Mucosa of descending colon (tissue), 3 donors: ENCODE measurements at regions not wholly inside any gene's neighbourhood (a gene's known extent, or its start where the extent isn't known, plus 50 kb on each side); places are given as distances from the start of the nearest gene placed in this dataset.

Experiments used
- ATAC-seq: fragments of 200-7000 bp; cut with Tn5 transposase; one replicate; pipeline ENCODE4 v1.9.1; 2020; ENCODE audit warnings: mild to moderate bottlenecking, moderate library complexity
- DNase-seq, 3 donors: peaks; one replicate each; pipeline ENCODE4 v3.0.0-alpha.2; 2020
- H3K36me3 ChIP-seq: fragments of 200-600 bp; one replicate; pipeline ENCODE4 v1.8.0; 2021; ENCODE audit warnings: low read depth, mild to moderate bottlenecking
- H3K4me1 ChIP-seq: fragments of 200-600 bp; one replicate; pipeline ENCODE4 v1.8.0; 2021; ENCODE audit warnings: low read depth, mild to moderate bottlenecking
- H3K4me3 ChIP-seq: fragments of 200-600 bp; one replicate; pipeline ENCODE4 v1.8.0; 2021; ENCODE audit warnings: mild to moderate bottlenecking
- H3K9me3 ChIP-seq: fragments of 200-600 bp; one replicate; pipeline ENCODE4 v1.8.0; 2021; ENCODE audit warnings: mild to moderate bottlenecking
- intact Hi-C, 2 donors: fragments of 100-400 bp; cut with DNase I in 1 of 2; cut with micrococcal nuclease in 1 of 2; formaldehyde crosslinking; loops; one replicate each; pipeline versions ENCODE4 v1.11.0 to v1.11.1; 2022; cut with DNase I, micrococcal nuclease
- TF ChIP-seq, protein P1 (sequence below): fragments of 200-600 bp; IDR thresholded peaks from one replicate; pipeline ENCODE4 v1.8.0; 2022; ENCODE audit warnings: antibody characterized with exemption, mild to moderate bottlenecking
- donor health status: DM: no; HTN: no; CAD: no; lungs with moderate emphysema.
- donor health status: DM: no; HTN: no; CAD: no.
- donor health status: DM: no; HTN: yes; CAD: no.

DNA sequence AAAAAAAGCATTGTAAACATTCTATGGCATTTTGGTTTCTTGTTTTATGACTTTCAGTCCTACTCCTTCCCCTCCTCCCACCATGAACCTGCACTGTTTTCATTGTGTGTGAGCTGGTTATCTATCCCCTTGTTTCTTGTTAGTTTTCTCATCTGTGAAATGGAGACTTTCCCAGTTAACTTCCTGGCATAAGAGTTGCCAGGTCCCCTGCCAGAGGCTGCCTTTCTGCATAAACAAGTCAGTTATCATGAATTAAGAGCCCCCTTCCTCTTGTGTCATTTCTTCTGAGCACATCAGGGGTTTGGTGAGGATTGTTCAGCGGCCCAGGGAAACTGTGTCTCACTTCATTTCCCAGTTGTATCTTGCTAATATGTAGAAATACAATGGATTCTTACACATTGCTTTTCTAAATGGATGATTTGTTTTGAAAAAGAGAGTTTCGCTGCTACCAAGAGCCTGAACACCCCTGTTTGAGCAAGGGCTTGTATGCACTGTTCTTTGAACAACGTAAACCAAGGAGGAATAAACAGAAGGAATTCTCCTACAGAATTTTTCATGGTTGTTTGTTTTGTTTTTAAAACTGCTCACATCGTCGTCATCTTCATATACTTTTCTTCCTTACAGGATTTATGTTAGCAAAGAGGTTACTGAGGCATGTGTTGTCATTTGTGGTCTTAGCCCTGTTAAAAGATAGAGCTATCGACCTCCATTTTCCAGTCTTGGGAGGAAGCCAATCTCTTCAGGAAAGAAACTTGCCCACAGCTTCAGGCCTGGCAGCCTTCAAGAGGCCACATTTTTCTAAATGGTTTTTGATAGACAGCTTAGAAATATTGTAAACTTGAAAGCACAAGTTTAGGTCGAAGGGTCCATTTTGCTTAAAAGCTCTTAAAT is 144.6 kb upstream of the IL12A start:
- DNase-seq, result no peak
- TF ChIP-seq, protein P1, sequence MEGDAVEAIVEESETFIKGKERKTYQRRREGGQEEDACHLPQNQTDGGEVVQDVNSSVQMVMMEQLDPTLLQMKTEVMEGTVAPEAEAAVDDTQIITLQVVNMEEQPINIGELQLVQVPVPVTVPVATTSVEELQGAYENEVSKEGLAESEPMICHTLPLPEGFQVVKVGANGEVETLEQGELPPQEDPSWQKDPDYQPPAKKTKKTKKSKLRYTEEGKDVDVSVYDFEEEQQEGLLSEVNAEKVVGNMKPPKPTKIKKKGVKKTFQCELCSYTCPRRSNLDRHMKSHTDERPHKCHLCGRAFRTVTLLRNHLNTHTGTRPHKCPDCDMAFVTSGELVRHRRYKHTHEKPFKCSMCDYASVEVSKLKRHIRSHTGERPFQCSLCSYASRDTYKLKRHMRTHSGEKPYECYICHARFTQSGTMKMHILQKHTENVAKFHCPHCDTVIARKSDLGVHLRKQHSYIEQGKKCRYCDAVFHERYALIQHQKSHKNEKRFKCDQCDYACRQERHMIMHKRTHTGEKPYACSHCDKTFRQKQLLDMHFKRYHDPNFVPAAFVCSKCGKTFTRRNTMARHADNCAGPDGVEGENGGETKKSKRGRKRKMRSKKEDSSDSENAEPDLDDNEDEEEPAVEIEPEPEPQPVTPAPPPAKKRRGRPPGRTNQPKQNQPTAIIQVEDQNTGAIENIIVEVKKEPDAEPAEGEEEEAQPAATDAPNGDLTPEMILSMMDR, result no peak
- Histone ChIP-seq H3K9me3 (no peaks in the 10 kb centered on the region), H3K36me3 (no peaks in the 10 kb centered on the region), H3K4me3 (no peak overlapping the region), H3K4me1 (no peaks in the 10 kb centered on the region)
- no peak for ATAC-seq
- intact Hi-C loops, result no loop called here

DNA sequence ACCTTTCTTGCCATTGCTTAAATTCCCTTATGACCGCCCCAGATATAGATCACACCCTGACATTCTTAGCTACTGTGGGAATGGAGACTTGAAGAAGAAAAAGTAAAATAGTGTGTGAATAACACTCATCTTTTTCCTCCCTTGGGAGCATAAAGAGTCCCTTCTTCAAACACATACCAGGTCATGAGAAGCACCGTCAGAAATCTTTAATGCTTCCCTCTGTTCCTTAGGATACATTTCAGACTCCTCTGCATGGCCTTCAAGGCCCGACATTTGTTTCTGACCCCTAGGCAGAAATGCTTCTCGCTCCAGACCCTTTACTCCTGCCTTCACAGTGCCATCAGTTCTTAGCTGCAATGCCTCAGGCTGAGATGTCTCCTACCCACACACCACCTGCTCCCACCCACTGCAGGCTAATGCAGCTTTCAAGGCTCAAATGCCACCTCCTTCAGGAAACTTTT is 143.8 kb upstream of the IL12A start:
- DNase-seq, result no peak
- TF ChIP-seq, protein P1, result no peak
- no peak overlapping the region for H3K4me3 ChIP-seq
- no peaks in the 10 kb centered on the region for H3K9me3 ChIP-seq
- no peak for ATAC-seq
- no peaks in the 10 kb centered on the region for H3K4me1 ChIP-seq
- no peaks in the 10 kb centered on the region for H3K36me3 ChIP-seq
- intact Hi-C loops, result no loop called here

DNA sequence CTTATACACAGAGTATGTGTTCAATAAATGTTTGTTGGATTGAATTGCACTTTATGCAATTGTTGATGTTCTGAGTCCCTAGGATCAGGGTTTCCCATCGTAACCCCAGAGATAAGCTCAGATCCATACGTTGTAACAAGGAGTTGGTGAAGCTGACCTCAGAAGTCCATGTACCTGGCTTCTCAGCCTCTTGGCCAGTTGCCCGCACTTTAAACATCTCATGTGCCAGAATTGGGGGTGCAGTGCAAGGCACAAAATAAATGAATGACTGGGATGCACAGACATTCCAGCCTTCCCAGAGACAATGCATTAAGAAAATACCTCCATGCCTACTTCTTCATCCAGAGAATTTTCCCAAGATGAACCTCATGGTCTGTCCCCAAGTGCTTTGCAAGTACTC is 142.9 kb upstream of the IL12A start:
- no peak overlapping the region for H3K4me3 ChIP-seq
- no peaks in the 10 kb centered on the region for H3K9me3 ChIP-seq
- no peaks in the 10 kb centered on the region for H3K36me3 ChIP-seq
- ATAC-seq, result no peak
- intact Hi-C loops, result no loop called here
- no peak for DNase-seq
- TF ChIP-seq, protein P1, result no peak
- H3K4me1 ChIP-seq, result no peaks in the 10 kb centered on the region

DNA sequence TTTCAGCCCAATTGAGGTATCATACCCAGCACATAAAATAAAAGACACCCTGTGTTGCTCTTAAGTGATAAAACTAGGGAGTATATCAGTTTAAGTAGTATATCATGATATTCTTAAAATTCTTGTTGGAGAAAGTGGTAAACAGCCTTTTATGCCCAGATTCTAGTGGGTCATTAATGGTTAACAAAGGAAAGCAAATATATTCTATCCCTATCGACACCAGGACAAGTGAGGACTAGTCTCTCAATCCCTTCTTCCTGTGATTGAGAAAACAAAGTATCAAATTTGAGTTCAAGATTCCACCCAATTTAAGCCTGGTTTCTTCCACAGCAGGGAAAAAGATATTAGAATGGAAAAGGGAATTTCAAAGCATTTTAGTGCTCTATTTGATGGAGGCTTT is 142.4 kb upstream of the IL12A start:
- H3K36me3 ChIP-seq, result no peaks in the 10 kb centered on the region
- TF ChIP-seq, protein P1, result no peak
- no peak for ATAC-seq

DNA sequence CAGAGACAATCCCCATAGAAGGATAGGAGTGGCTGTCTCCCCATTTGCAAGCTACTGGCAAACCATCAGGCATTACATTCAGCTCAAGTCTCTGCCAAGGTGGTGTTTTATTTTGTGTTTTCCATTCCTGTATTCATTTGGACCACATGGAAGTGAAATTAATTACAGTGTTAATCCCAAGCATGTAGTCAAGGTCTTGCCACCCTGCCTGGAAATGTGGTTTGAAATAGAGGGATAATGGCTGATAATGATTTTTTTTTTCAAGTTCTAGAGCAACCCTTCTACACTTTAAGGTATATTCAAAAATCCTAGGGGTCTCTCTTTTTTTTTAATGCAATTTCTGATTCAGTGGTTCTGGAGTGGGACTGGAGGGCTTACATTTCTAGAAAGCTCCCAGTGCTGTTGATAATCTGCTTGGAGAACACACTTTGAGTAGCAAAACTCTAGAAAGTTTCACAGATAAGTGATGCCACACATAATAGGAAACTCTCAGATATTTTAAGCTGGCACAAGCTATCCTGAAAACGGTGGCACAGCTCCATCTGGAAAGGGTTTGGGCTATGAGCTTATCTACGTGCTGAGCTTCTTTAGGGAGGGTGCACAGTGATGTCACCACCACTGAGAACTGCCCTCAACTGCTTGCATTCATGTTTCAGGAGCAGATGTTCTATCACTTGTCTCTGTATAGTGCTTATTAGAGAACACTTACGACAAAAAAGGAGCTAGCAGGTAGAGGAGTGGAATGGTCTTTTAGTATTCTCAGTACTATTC is 140.1 kb upstream of the IL12A start:
- TF ChIP-seq, protein P1, result no peak
- no peak for ATAC-seq
- intact Hi-C loops, result no loop called here
- DNase-seq, result no peak
- no peaks in the 10 kb centered on the region for H3K9me3 ChIP-seq
- H3K4me1 ChIP-seq, result no peaks in the 10 kb centered on the region
- H3K4me3 ChIP-seq, result no peak overlapping the region
- H3K36me3 ChIP-seq, result no peaks in the 10 kb centered on the region

More for the DNA sequence above, 142.4 kb upstream of the IL12A start:
- H3K9me3 ChIP-seq, result no peaks in the 10 kb centered on the region
- DNase-seq, result no peak
- intact Hi-C loops, result no loop called here
- H3K4me3 ChIP-seq, result no peak overlapping the region
- H3K4me1 ChIP-seq, result no peaks in the 10 kb centered on the region
